HepG2 (cell line): ENCODE measurements at regions not wholly inside any gene's neighbourhood (a gene's known extent, or its start where the extent isn't known, plus 50 kb on each side); places are given as distances from the start of the nearest gene placed in this dataset.

Source experiments
- ATAC-seq: fragments of 200-7000 bp; cut with Tn5 transposase; 3 replicates; pipeline ENCODE4 v1.9.1; 2020; ENCODE audit warnings: mild to moderate bottlenecking, moderate library complexity
- BruUV-seq: library from RNA; stranded (reverse); fragments of 400-500 nt; replicated peaks from 2 replicates; lab custom pipeline; 2021; lab: Mats Ljungman, UMichigan
- CTCF ChIA-PET: fragments of 300-600 bp; formaldehyde crosslinking; extraction: SDS; loops from one replicate; lab custom pipeline; 2021; ENCODE audit warnings: low total read pairs, inconsistent platforms, low intra/inter-chr PET ratio; lab: Yijun Ruan, JAX
- POLR2A ChIA-PET: fragments of 350-600 bp; sonication (Branson Sonifier 250); formaldehyde crosslinking; loops from one replicate; lab custom pipeline; 2020; ENCODE audit warnings: antibody characterized with exemption, inconsistent platforms; lab: Yijun Ruan, JAX
- DNase-seq: peaks from one replicate; pipeline ENCODE4 v3.0.0-alpha.2; 2015; ENCODE audit warnings: low spot score
- FAIRE-seq: peaks from 3 replicates; lab custom pipeline; 2011; peaks lifted over from hg19 to GRCh38; lab: Jason Lieb, UNC
- H2AFZ ChIP-seq: one replicate; pipeline ENCODE4 v1.6.1; 2011; ENCODE audit warnings: low read length, inconsistent platforms
- H3K27ac ChIP-seq: fragments of 300-600 bp; 3 replicates; pipeline ENCODE4 v1.8.0; 2011; ENCODE audit warnings: mixed run types, mild to moderate bottlenecking, mixed read lengths, low read length, inconsistent platforms; ENCODE audit not compliant: insufficient read depth; ENCODE audit errors: extremely low read length
- H3K27me3 ChIP-seq, 2 experiments: fragments of 200-600 bp in 1 of 2; 2 replicates in 1 of 2; 3 replicates in 1 of 2; pipeline versions ENCODE4 v1.6.0 to v1.8.0; 2011; ENCODE audit warnings: low read length in 2 of 2, mild to moderate bottlenecking in 2 of 2, moderate library complexity in 2 of 2, inconsistent platforms in 1 of 2; ENCODE audit not compliant: insufficient read depth in 2 of 2, control insufficient read depth in 1 of 2
- H3K36me3 ChIP-seq, 2 experiments: fragments of 200-600 bp in 1 of 2; replicated peaks in 1 of 2; 2 replicates in 1 of 2; 3 replicates in 1 of 2; pipeline versions ENCODE4 v1.5.1 to v1.8.0; 2011; ENCODE audit warnings: low read length in 2 of 2, inconsistent platforms in 1 of 2; ENCODE audit not compliant: insufficient read depth in 2 of 2, control insufficient read depth in 1 of 2
- H3K4me1 ChIP-seq: 2 replicates; pipeline ENCODE4 v1.5.1; 2012; ENCODE audit warnings: low read length, inconsistent platforms; ENCODE audit not compliant: insufficient read depth
- H3K4me2 ChIP-seq: 2 replicates; pipeline ENCODE4 v1.6.0; 2011; ENCODE audit warnings: low read depth, low read length, inconsistent platforms
- H3K4me3 ChIP-seq, 3 experiments: fragments of 200-600 bp in 1 of 3; sonication (generic), shearing (Covaris generic) in 1 of 3; replicated peaks in 1 of 3; 2 replicates each; pipeline ENCODE4 v1.5.1; 2011 to 2016; ENCODE audit warnings: low read length in 3 of 3, inconsistent platforms in 2 of 3, low read depth in 2 of 3, mild to moderate bottlenecking in 2 of 3, control low read depth in 1 of 3, mixed read lengths in 1 of 3; ENCODE audit not compliant: insufficient read depth in 1 of 3
- H3K79me2 ChIP-seq: one replicate; pipeline ENCODE4 v1.6.1; 2011; ENCODE audit warnings: low read length, inconsistent platforms; ENCODE audit not compliant: insufficient read depth
- H3K9ac ChIP-seq: 2 replicates; pipeline ENCODE4 v1.6.0; 2011; ENCODE audit warnings: mild to moderate bottlenecking, low read depth, low read length, inconsistent platforms; ENCODE audit not compliant: insufficient read depth
- H3K9me3 ChIP-seq: 2 replicates; pipeline ENCODE4 v1.5.1; 2012; ENCODE audit warnings: mild to moderate bottlenecking, low read length
- H4K20me1 ChIP-seq: 2 replicates; pipeline ENCODE4 v1.6.0; 2011; ENCODE audit warnings: inconsistent platforms, mild to moderate bottlenecking, low read length, moderate library complexity; ENCODE audit not compliant: insufficient read depth
- ATF1 ChIP-seq: IDR thresholded peaks from 2 replicates; pipeline ENCODE4 v1.6.1; 2016; ENCODE audit warnings: mild to moderate bottlenecking, control low read depth
- DNMT1 ChIP-seq: sonication (generic); formaldehyde crosslinking; IDR thresholded peaks from 2 replicates; pipeline ENCODE4 v1.5.1; 2020; ENCODE audit warnings: mild to moderate bottlenecking, missing genetic modification reagents
- HIC2 ChIP-seq: sonication (generic); formaldehyde crosslinking; IDR thresholded peaks from 2 replicates; pipeline ENCODE4 v1.9.0; 2022; ENCODE audit warnings: low read depth, missing genetic modification reagents
- MAZ ChIP-seq, 2 experiments: sonication (generic) in 1 of 2; formaldehyde crosslinking in 1 of 2; IDR thresholded peaks; 2 replicates each; pipeline versions ENCODE4 v1.5.0 to v1.6.1; 2012 to 2020; ENCODE audit warnings: low read depth in 2 of 2, mild to moderate bottlenecking in 2 of 2, borderline replicate concordance in 1 of 2, improper control_type of control experiment in 1 of 2, low read length in 1 of 2, missing genetic modification reagents in 1 of 2, moderate library complexity in 1 of 2
- NFE2L2 ChIP-seq: fragments of 150-350 bp; IDR thresholded peaks from 2 replicates; pipeline ENCODE4 v1.6.1; 2014; ENCODE audit warnings: low read length
- REPIN1 ChIP-seq: sonication (generic); formaldehyde crosslinking; IDR thresholded peaks from 2 replicates; pipeline ENCODE4 v1.8.0; 2022; ENCODE audit warnings: missing genetic modification reagents, low read depth, mild to moderate bottlenecking, borderline replicate concordance
- ZFP1 ChIP-seq: IDR thresholded peaks from 2 replicates; pipeline ENCODE4 v1.6.1; 2016
- ZMAT3 ChIP-seq: sonication (generic); formaldehyde crosslinking; conservative IDR thresholded peaks from 2 replicates; pipeline ENCODE4 v1.7.0; 2021; ENCODE audit warnings: missing genetic modification reagents
- ZNF432 ChIP-seq: sonication (generic); formaldehyde crosslinking; IDR thresholded peaks from 2 replicates; pipeline ENCODE4 v1.5.0; 2020; ENCODE audit warnings: missing genetic modification reagents, mild to moderate bottlenecking, borderline replicate concordance
- WGBS: methylation state at CpG from one replicate; pipeline ENCODE4 v1.1.6; 2017; ENCODE audit warnings: low lambda C conversion rate; 5-methylcytosine and 5-hydroxymethylcytosine counted together
- in situ Hi-C: cut with HindIII; loops from 2 replicates; pipeline ENCODE4 v1.10.0; 2017; ENCODE audit warnings: low pct_unique_long_range_greater_than_20kb; ENCODE audit not compliant: extremely low pct_ligation_motif_present
- intact Hi-C: fragments of 100-400 bp; cut with micrococcal nuclease; formaldehyde crosslinking; loops from one replicate; pipeline ENCODE4 v1.10.0; 2022; ENCODE audit not compliant: unreplicated experiment
- TF ChIP-seq, protein P1 (sequence below): sonication (generic); formaldehyde crosslinking; IDR thresholded peaks from 2 replicates; pipeline ENCODE4 v1.4.0; 2020; ENCODE audit warnings: missing genetic modification reagents, mild to moderate bottlenecking, borderline replicate concordance
- TF ChIP-seq, protein P2 (sequence below), 2 experiments: fragments of 450-650 bp in 1 of 2; sonication (generic) in 1 of 2; formaldehyde crosslinking; IDR thresholded peaks; 2 replicates each; pipeline versions ENCODE4 v1.5.0 to v1.8.0; 2020 to 2022; ENCODE audit warnings: mild to moderate bottlenecking in 1 of 2, missing genetic modification reagents in 1 of 2

GRCh38 chr12:114291389-114292060 is 114.4 kb downstream of the TBX5 start (continued):
- no peak for TF ChIP-seq ZNF432 (CRISPR knock-in tag)
- TF ChIP-seq, all 625 proteins: peak for 0

DNA sequence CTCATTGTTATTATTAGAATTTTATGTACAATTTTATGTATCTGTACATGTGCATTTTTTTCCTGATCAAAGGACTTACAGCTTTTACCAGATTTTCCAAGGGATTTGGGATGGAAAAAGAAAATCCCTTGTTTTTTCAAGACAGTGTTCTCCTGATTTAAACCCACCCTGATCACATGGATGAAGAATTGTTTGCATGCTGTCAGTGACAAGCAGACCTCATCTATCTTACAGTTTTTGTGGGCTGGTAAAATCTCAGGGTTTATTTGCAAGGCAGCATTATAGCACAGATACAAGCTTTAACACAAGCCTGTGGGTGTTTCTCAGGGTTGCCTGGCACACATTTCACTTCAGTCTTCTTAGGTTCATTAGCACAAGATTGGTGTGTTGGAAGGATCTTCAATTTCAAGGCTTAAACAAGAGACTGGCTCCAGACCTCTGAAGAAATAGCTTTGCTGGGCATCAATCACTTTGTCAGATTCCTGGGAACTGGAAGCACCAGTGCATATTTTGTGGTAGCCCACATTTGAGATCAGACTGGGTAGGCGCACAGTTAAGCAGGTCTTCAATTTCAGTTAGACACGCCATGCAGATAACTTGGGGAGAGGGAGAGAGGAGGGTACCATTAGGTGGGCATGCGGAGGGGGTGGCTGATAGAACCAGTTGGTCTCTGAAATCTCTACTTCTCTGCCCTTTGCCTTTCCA is 118.0 kb downstream of the TBX5 start:
- Histone ChIP-seq H3K4me2 (no peak overlapping the region), H4K20me1 (no peaks in the 10 kb centered on the region), H3K9me3 (no peaks in the 10 kb centered on the region), H3K36me3 (no peaks in the 10 kb centered on the region), H3K27me3 (0 out of 5 replicates have a peak, but pooled peaks cover 0 to 3% of the 10 kb centered on the region in 2 experiments), H2AFZ (no peak overlapping the region), H3K4me3 (no peak overlapping the region), H3K9ac (no peak overlapping the region), H3K79me2 (no peaks in the 10 kb centered on the region), H3K27ac (no peak overlapping the region), H3K4me1 (no peaks in the 10 kb centered on the region)
- no TSS peak for BruUV-seq
- CTCF ChIA-PET: no interaction called here
- DNase-seq (no peak), ATAC-seq (no peak), FAIRE-seq (no peak)
- POLR2A ChIA-PET: no interaction called here
- in situ Hi-C loops: no loop called here
- WGBS: 29% methylated on average over 3 of the region's 3 CpGs
- TF ChIP-seq NFE2L2: no peak
- TF ChIP-seq, protein P1, sequence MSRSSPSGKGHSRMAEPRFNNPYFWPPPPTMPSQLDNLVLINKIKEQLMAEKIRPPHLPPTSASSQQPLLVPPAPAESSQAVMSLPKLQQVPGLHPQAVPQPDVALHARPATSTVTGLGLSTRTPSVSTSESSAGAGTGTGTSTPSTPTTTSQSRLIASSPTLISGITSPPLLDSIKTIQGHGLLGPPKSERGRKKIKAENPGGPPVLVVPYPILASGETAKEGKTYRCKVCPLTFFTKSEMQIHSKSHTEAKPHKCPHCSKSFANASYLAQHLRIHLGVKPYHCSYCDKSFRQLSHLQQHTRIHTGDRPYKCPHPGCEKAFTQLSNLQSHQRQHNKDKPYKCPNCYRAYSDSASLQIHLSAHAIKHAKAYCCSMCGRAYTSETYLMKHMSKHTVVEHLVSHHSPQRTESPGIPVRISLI (CRISPR knock-in tag): no peak
- intact Hi-C loops: no loop called here

GRCh38 chr12:114286145-114286544 is 119.8 kb downstream of the TBX5 start:
- DNase-seq (no peak), FAIRE-seq (no peak), ATAC-seq (no peak)
- 36% methylated on average over 2 of the region's 2 CpGs for WGBS
- no peaks in the 10 kb centered on the region for H3K9me3 ChIP-seq
- CTCF ChIA-PET: no interaction called here
- in situ Hi-C loops (no loop called here), intact Hi-C loops (no loop called here)
- H3K79me2 ChIP-seq: no peaks in the 10 kb centered on the region
- H3K27ac ChIP-seq: no peak overlapping the region
- H3K27me3 ChIP-seq: 0 out of 5 replicates have a peak, but pooled peaks cover 0 to 3% of the 10 kb centered on the region in 2 experiments
- H2AFZ ChIP-seq: no peak overlapping the region
- H3K9ac ChIP-seq: no peak overlapping the region
- no peak overlapping the region for H3K4me3 ChIP-seq
- POLR2A ChIA-PET: no interaction called here
- no peaks in the 10 kb centered on the region for H3K36me3 ChIP-seq
- no peak overlapping the region for H3K4me2 ChIP-seq
- BruUV-seq: no TSS peak
- H3K4me1 ChIP-seq: no peaks in the 10 kb centered on the region
- no peaks in the 10 kb centered on the region for H4K20me1 ChIP-seq
- TF ChIP-seq MAZ (IDR thresholded peaks at IDR 0.05; ENCODE audit: borderline replicate concordance, low read depth, low read length) (no peak), MAZ (CRISPR knock-in tag; IDR thresholded peaks at IDR 0.05; ENCODE audit: low read depth) (no peak), ZFP1 (CRISPR knock-in tag) (no peak), ATF1 (CRISPR knock-in tag) (no peak), DNMT1 (CRISPR knock-in tag) (no peak), REPIN1 (CRISPR knock-in tag) (no peak), HIC2 (CRISPR knock-in tag) (no peak), ZMAT3 (CRISPR knock-in tag) (no peak)
- TF ChIP-seq, protein P2, sequence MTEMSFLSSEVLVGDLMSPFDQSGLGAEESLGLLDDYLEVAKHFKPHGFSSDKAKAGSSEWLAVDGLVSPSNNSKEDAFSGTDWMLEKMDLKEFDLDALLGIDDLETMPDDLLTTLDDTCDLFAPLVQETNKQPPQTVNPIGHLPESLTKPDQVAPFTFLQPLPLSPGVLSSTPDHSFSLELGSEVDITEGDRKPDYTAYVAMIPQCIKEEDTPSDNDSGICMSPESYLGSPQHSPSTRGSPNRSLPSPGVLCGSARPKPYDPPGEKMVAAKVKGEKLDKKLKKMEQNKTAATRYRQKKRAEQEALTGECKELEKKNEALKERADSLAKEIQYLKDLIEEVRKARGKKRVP (CRISPR knock-in tag; IDR thresholded peaks at IDR 0.05): no peak
